PC-3 (cell line): ENCODE measurements at regions not wholly inside any gene's neighbourhood (a gene's known extent, or its start where the extent isn't known, plus 50 kb on each side); places are given as distances from the start of the nearest gene placed in this dataset.
"Not testable (repeated sequence)": the region's sequence is repeated elsewhere in the genome, so short reads cannot be mapped to it uniquely, and the experiment has no call there.

Source experiments
- ATAC-seq: fragments of 200-7000 bp; cut with Tn5 transposase; 2 replicates; pipeline ENCODE4 v1.9.1; 2020; ENCODE audit warnings: mild to moderate bottlenecking, moderate library complexity
- BruUV-seq: library from RNA; stranded (reverse); fragments of 400-500 nt; replicated peaks from 2 replicates; lab custom pipeline; 2021; lab: Mats Ljungman, UMichigan
- CTCF ChIA-PET: fragments of 300-600 bp; sonication (Branson Sonifier 250); formaldehyde crosslinking; loops from one replicate; lab custom pipeline; 2022; ENCODE audit warnings: antibody characterized with exemption; lab: Charles Lee
- POLR2A ChIA-PET: fragments of 300-600 bp; sonication (Branson Sonifier 250); formaldehyde crosslinking; loops from one replicate; lab custom pipeline; 2022; ENCODE audit warnings: antibody characterized with exemption; ENCODE audit not compliant: unreplicated experiment; lab: Charles Lee
- DNase-seq: peaks from one replicate; pipeline ENCODE4 v3.0.0-alpha.2; 2015
- H2AFZ ChIP-seq: fragments of 300-600 bp; sonication (generic); 2 replicates; pipeline ENCODE4 v1.6.0; 2016; ENCODE audit warnings: antibody characterized with exemption, low read length
- H3F3A ChIP-seq: fragments of 300-600 bp; sonication (generic); one replicate; pipeline ENCODE4 v1.6.0; 2017; ENCODE audit warnings: antibody characterized with exemption, low read length, control low read depth, mild to moderate bottlenecking; ENCODE audit not compliant: unreplicated experiment
- H3K27ac ChIP-seq: fragments of 300-600 bp; sonication (generic); 2 replicates; pipeline ENCODE4 v1.5.1; 2016; ENCODE audit warnings: mild to moderate bottlenecking, low read length
- H3K27me3 ChIP-seq: fragments of 300-600 bp; sonication (generic); 2 replicates; pipeline ENCODE4 v1.6.1; 2016; ENCODE audit warnings: low read length, mixed read lengths
- H3K36me3 ChIP-seq: fragments of 300-600 bp; sonication (generic); 2 replicates; pipeline ENCODE4 v1.6.1; 2016; ENCODE audit warnings: low read depth, mixed run types, low read length, mixed read lengths
- H3K4me1 ChIP-seq: fragments of 300-600 bp; sonication (generic); 2 replicates; pipeline ENCODE4 v1.5.1; 2016; ENCODE audit warnings: low read length; ENCODE audit not compliant: insufficient read depth
- H3K4me2 ChIP-seq: fragments of 300-600 bp; sonication (generic); 2 replicates; pipeline ENCODE4 v1.6.0; 2016; ENCODE audit warnings: low read length
- H3K4me3 ChIP-seq: fragments of 300-600 bp; sonication (generic); 2 replicates; pipeline ENCODE4 v1.5.1; 2016; ENCODE audit warnings: mild to moderate bottlenecking, low read length, mixed read lengths
- H3K79me2 ChIP-seq: fragments of 300-600 bp; sonication (generic); 2 replicates; pipeline ENCODE4 v1.6.1; 2017; ENCODE audit warnings: low read length, mixed read lengths
- H3K9ac ChIP-seq: fragments of 300-600 bp; sonication (generic); 2 replicates; pipeline ENCODE4 v1.6.0; 2016; ENCODE audit warnings: mild to moderate bottlenecking, low read length
- H3K9me2 ChIP-seq: fragments of 300-600 bp; sonication (generic); replicated peaks from 2 replicates; pipeline ENCODE4 v1.6.1; 2016; ENCODE audit warnings: mixed run types, low read length, mixed read lengths
- H3K9me3 ChIP-seq: fragments of 300-600 bp; sonication (generic); 2 replicates; pipeline ENCODE4 v1.6.1; 2016; ENCODE audit warnings: low read length, mixed read lengths
- H4K20me1 ChIP-seq: fragments of 300-600 bp; sonication (generic); 2 replicates; pipeline ENCODE4 v1.6.1; 2016; ENCODE audit warnings: low read length, mixed read lengths
- CTCF ChIP-seq: fragments of 300-600 bp; sonication (generic); conservative IDR thresholded peaks from 2 replicates; pipeline ENCODE4 v1.5.1; 2017; ENCODE audit warnings: antibody characterized with exemption, low read depth, mild to moderate bottlenecking, low read length
- EZH2 ChIP-seq: fragments of 300-600 bp; sonication (generic); IDR thresholded peaks from one replicate; pipeline ENCODE4 v1.6.1; 2017; ENCODE audit warnings: antibody characterized with exemption, mild to moderate bottlenecking, low read length; ENCODE audit not compliant: unreplicated experiment
- EZH2phosphoT487 ChIP-seq: fragments of 300-600 bp; sonication (generic); IDR thresholded peaks from 2 replicates; pipeline ENCODE4 v1.6.1; 2018; ENCODE audit warnings: mild to moderate bottlenecking, antibody characterized with exemption, low read length, borderline replicate concordance
- intact Hi-C: fragments of 100-400 bp; cut with micrococcal nuclease; formaldehyde crosslinking; loops from 2 replicates; pipeline ENCODE4 v1.9.0; 2023

- H3F3A ChIP-seq, result no peaks in the 10 kb centered on the region
- H3K79me2 ChIP-seq, result no peaks in the 10 kb centered on the region
- H3K27ac ChIP-seq, result no peak overlapping the region
- ATAC-seq (no peak), DNase-seq (no peak)
- H4K20me1 ChIP-seq, result no peaks in the 10 kb centered on the region
- H2AFZ ChIP-seq, result no peak overlapping the region
- H3K4me3 ChIP-seq, result no peak overlapping the region
- H3K9ac ChIP-seq, result no peak overlapping the region
- no peaks in the 10 kb centered on the region for H3K36me3 ChIP-seq
- no peaks in the 10 kb centered on the region for H3K4me1 ChIP-seq
- no peak for TF ChIP-seq EZH2phosphoT487
- TF ChIP-seq CTCF, result no peak
- no peak for TF ChIP-seq EZH2
- H3K27me3 ChIP-seq, result no peaks in the 10 kb centered on the region
- H3K9me3 ChIP-seq, result no peaks in the 10 kb centered on the region
- intact Hi-C loops, result no loop called here
- POLR2A ChIA-PET, result no interaction called here
- H3K4me2 ChIP-seq, result no peak overlapping the region
- no TSS peak for BruUV-seq
- CTCF ChIA-PET, result no interaction called here
- no peaks in the 10 kb centered on the region for H3K9me2 ChIP-seq
These were observed 160.1 kb upstream of the CNOT2 start for GRCh38 chr12:70082997-70083676.

GRCh38 chr12:70083677-70084020 is 159.6 kb upstream of the CNOT2 start:
- Histone ChIP-seq H3K4me3 (no peak overlapping the region), H3K4me2 (no peak overlapping the region), H3K27me3 (no peaks in the 10 kb centered on the region), H3K79me2 (no peaks in the 10 kb centered on the region), H2AFZ (no peak overlapping the region), H3K36me3 (no peaks in the 10 kb centered on the region), H3K9ac (no peak overlapping the region), H3F3A (no peaks in the 10 kb centered on the region), H3K9me2 (no peaks in the 10 kb centered on the region), H3K4me1 (no peaks in the 10 kb centered on the region), H3K27ac (no peak overlapping the region), H4K20me1 (no peaks in the 10 kb centered on the region), H3K9me3 (no peaks in the 10 kb centered on the region)
- POLR2A ChIA-PET, result no interaction called here
- DNase-seq (no peak), ATAC-seq (no peak)
- no TSS peak for BruUV-seq
- CTCF ChIA-PET, result no interaction called here
- intact Hi-C loops, result no loop called here
- TF ChIP-seq EZH2, result no peak
- TF ChIP-seq EZH2phosphoT487, result no peak
- no peak for TF ChIP-seq CTCF

- H3K4me1 ChIP-seq, CTCF ChIA-PET, ATAC-seq, H3K4me3 ChIP-seq, H3K27ac ChIP-seq, H3K4me2 ChIP-seq, intact Hi-C loops, H4K20me1 ChIP-seq, H3K9me3 ChIP-seq, POLR2A ChIA-PET, H3K79me2 ChIP-seq, H3F3A ChIP-seq, H3K9me2 ChIP-seq, H3K36me3 ChIP-seq, H2AFZ ChIP-seq, H3K27me3 ChIP-seq, H3K9ac ChIP-seq, DNase-seq, BruUV-seq: not testable (repeated sequence)
These were observed 156.9 kb upstream of the CNOT2 start for GRCh38 chr12:70086372-70086771.
